HUES6 (cell line): ENCODE measurements at regions not wholly inside any gene's neighbourhood (a gene's known extent, or its start where the extent isn't known, plus 50 kb on each side); places are given as distances from the start of the nearest gene placed in this dataset.

ENCODE experiments used
- H3K27ac ChIP-seq: 2 replicates; pipeline ENCODE4 v1.7.0; 2013; ENCODE audit warnings: low read depth, mild to moderate bottlenecking, low read length, inconsistent platforms
- H3K27me3 ChIP-seq: 2 replicates; pipeline ENCODE4 v1.6.1; 2013; ENCODE audit warnings: low read length; ENCODE audit not compliant: control insufficient read depth, insufficient read depth
- H3K36me3 ChIP-seq: 2 replicates; pipeline ENCODE4 v1.6.1; 2013; ENCODE audit warnings: low read length; ENCODE audit not compliant: control insufficient read depth, insufficient read depth
- H3K4me1 ChIP-seq: 2 replicates; pipeline ENCODE4 v1.6.1; 2013; ENCODE audit warnings: low read length; ENCODE audit not compliant: control insufficient read depth, insufficient read depth
- H3K4me3 ChIP-seq: 2 replicates; pipeline ENCODE4 v1.5.1; 2013; ENCODE audit warnings: low read depth, low read length
- H3K9ac ChIP-seq: one replicate; pipeline ENCODE4 v1.6.1; 2013; ENCODE audit warnings: mild to moderate bottlenecking, low read length
- H3K9me3 ChIP-seq: 2 replicates; pipeline ENCODE4 v1.6.1; 2013; ENCODE audit warnings: low read depth, low read length; ENCODE audit not compliant: control insufficient read depth, insufficient read depth

DNA sequence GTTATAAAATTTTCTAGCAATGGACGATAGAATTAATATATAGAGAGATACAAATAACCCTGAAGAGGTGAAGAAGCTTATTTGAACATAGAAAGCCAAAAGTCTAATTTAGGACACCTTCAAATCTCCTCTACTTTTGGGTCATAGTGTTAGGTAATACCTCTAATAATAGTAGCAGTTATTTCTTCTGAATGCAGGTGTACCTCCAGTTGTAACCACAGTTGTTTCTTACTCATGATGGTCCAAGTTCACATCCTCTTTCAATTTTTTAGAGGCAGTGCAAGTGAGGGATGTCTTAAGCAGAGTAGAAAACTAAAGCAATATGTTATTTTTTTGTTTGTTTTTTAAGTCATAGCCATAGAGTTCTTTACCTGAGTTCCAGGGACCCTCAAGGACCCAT lies 429.5 kb downstream of the CCDC85A start:
- Histone ChIP-seq H3K4me3 (no peak overlapping the region), H3K27ac (no peak overlapping the region), H3K27me3 (no peaks in the 10 kb centered on the region), H3K36me3 (no peaks in the 10 kb centered on the region), H3K4me1 (no peaks in the 10 kb centered on the region; the same call in 1 of the 2 replicates), H3K9me3 (no peaks in the 10 kb centered on the region), H3K9ac (no peak overlapping the region)

DNA sequence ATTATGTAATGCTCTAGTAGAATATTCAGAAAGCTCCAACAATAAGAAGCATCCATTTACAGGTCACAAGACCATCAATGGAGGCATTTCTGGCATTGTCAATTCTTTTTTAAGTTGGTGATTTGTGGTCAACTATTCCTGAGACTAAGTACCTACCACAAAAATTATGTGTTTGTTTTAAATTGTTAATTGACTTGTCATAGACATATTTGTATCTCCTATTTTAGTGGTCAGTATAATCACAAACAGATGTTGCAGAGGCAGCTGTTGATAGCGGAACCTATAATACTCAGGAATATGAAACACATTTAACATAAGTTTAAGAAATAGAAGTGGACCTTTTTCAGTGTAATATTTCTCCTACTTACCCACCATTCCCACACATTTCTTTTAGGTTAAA lies 430.1 kb downstream of the CCDC85A start:
- no peak overlapping the region for H3K4me3 ChIP-seq

DNA sequence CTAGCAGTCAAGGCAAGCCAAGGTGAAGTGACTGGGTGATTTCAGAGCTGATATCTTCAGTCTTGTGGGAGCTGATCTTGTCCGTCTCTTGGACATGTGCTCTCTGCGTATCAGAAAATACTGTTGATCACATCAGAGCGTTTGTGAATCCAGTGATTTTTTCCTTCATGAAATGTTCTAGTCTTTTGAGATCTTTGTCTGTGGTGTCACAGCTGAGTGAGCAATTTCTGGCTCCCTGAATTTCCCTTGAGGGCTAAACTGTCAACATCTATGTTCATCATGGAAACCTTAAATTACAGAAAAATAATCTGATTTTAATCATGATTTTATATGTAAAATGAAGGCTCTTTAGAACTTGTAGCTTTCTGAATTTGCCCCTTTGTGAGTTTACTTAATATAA lies 432.0 kb downstream of the CCDC85A start:
- Histone ChIP-seq H3K9ac (no peak overlapping the region), H3K4me3 (no peak overlapping the region), H3K27ac (no peak overlapping the region), H3K27me3 (no peaks in the 10 kb centered on the region), H3K4me1 (no peaks in the 10 kb centered on the region), H3K9me3 (no peaks in the 10 kb centered on the region), H3K36me3 (no peaks in the 10 kb centered on the region)

More for the DNA sequence above, 430.1 kb downstream of the CCDC85A start:
- Histone ChIP-seq H3K36me3 (no peaks in the 10 kb centered on the region), H3K9ac (no peak overlapping the region), H3K27me3 (no peaks in the 10 kb centered on the region), H3K9me3 (no peaks in the 10 kb centered on the region), H3K27ac (no peak overlapping the region), H3K4me1 (no peaks in the 10 kb centered on the region; the same call in 1 of the 2 replicates)

DNA sequence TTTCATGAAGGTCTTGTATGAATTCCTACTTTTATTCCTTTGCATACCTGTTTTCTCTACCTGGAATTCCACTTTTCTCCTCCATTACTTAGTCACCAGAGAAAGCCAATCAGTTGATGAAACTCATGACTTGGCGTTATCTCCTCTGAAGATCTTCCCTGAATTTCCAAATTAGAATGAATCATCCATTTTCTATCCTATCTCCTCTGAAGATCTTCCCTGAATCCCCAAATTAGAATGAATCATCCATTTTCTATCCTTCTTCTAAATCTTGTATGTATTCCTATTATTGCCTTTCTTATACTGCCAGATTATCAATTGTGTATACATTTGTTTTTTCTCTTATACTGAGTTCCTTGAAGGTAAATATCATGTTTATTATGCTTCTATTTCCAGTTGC lies 440.4 kb downstream of the CCDC85A start:
- Histone ChIP-seq H3K9me3 (no peaks in the 10 kb centered on the region), H3K4me3 (no peak overlapping the region), H3K27ac (no peak overlapping the region), H3K9ac (no peak overlapping the region), H3K36me3 (no peaks in the 10 kb centered on the region), H3K27me3 (no peaks in the 10 kb centered on the region), H3K4me1 (no peaks in the 10 kb centered on the region)

DNA sequence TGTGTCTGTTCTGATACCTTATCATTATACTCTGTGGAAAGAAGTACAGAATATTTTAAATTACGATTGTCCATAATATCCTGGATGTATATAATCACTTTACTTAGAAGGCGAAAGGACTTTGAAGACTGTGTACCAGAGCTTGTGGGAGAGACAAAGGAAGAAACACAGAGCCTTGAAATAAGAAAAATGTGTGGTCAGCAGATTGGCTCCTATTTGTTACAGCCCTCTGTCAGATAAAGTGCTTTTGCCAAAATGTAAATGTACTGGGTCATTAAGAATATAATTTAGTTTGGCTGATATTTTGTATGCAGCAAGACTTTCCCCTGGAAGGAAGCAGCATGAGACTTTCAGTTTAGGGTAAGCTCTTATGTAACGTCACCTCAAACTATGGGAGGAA lies 443.1 kb downstream of the CCDC85A start:
- H3K9me3 ChIP-seq: no peaks in the 10 kb centered on the region
- H3K27ac ChIP-seq: no peak overlapping the region

DNA sequence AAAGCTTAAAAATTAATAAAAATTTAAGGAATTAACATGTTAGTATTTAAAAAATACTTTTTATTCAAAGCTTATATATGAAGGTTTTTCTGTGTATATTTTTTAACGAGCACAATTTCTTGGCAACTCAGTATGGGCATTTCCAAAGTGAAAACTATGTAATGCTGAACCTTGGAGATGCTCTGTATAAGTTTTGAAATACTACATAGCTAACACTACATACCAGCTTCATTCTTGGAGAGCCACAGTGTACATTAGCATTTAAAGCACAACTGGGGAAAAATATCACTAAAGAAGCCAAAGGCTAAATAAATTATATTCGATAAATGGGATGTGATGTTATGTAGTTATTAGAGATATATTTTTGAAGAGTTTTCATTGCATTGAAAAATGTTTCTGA lies 446.5 kb downstream of the CCDC85A start:
- Histone ChIP-seq H3K27ac (no peak overlapping the region), H3K4me1 (no peaks in the 10 kb centered on the region), H3K9ac (no peak overlapping the region)

More for the DNA sequence above, 443.1 kb downstream of the CCDC85A start:
- H3K27me3 ChIP-seq: no peaks in the 10 kb centered on the region
- no peaks in the 10 kb centered on the region for H3K36me3 ChIP-seq
- no peak overlapping the region for H3K4me3 ChIP-seq
- no peaks in the 10 kb centered on the region for H3K4me1 ChIP-seq
- no peak overlapping the region for H3K9ac ChIP-seq

DNA sequence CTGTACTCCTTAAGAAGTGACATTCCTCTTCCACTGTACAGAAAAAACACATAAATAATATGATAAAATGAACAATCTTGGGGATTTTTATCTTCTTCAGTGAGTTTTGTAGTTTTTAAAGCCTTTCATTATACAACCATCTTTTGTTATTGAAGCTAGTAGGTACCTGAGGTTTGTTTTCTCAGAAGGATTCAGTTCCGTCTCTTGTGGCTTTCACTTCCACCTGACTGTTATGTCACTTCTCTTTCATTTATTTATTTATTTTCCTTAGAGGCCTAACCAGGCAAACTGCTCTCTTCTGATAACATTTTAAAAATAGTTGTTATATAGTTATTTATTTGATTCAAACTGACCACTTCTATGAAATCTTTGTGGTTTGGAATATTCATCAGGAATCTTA lies 464.2 kb downstream of the CCDC85A start:
- Histone ChIP-seq H3K27ac (no peak overlapping the region), H3K9ac (no peak overlapping the region), H3K36me3 (no peaks in the 10 kb centered on the region), H3K4me1 (no peaks in the 10 kb centered on the region), H3K27me3 (no peaks in the 10 kb centered on the region; the same call in 1 of the 2 replicates), H3K4me3 (no peak overlapping the region), H3K9me3 (no peaks in the 10 kb centered on the region)

More for the DNA sequence above, 446.5 kb downstream of the CCDC85A start:
- no peaks in the 10 kb centered on the region for H3K36me3 ChIP-seq
- H3K4me3 ChIP-seq: no peak overlapping the region
- no peaks in the 10 kb centered on the region for H3K27me3 ChIP-seq
- H3K9me3 ChIP-seq: no peaks in the 10 kb centered on the region

DNA sequence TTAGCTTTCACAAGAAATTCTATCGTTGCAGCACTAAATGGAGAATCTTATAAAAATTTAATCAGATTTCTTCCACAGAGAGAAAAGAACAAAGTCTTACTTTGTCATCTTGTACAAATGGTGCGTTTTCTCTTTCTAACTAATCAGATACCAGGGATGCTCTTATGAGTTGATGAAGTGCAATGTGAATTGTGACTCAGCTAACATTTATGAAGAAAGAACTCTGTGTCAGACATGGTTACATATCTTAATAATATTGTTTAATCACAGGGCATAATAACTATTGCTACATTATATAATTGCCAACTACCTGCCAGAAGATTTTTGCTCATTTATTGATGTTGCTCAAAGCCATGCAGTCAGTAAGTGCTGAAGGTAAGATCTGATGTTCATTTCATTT lies 465.0 kb downstream of the CCDC85A start:
- H3K4me1 ChIP-seq: no peaks in the 10 kb centered on the region
- H3K27me3 ChIP-seq: no peaks in the 10 kb centered on the region; the same call in 1 of the 2 replicates
- H3K27ac ChIP-seq: no peak overlapping the region
- no peak overlapping the region for H3K4me3 ChIP-seq
- H3K9me3 ChIP-seq: no peaks in the 10 kb centered on the region
- H3K9ac ChIP-seq: no peak overlapping the region
- no peaks in the 10 kb centered on the region for H3K36me3 ChIP-seq

DNA sequence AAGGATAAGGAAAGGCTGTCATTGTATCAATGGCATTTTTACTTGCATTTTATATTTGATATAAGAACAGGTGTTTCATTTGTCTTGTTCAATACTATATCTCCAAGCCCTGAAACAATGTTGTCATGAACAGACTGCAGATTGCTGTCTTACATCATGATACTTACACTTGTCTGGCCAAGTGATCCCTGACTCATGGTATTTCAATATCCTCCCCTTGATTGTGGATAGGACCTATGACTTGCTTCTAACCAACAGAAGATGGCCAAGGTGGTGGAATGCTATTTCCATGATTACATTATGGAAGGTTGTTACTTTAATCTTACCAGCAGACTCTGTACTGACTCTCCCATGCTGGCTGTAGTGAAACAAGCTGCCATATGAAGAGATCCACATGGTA lies 471.1 kb downstream of the CCDC85A start:
- Histone ChIP-seq H3K27me3 (no peaks in the 10 kb centered on the region), H3K4me3 (no peak overlapping the region), H3K36me3 (no peaks in the 10 kb centered on the region), H3K4me1 (no peaks in the 10 kb centered on the region), H3K9ac (no peak overlapping the region), H3K9me3 (no peaks in the 10 kb centered on the region), H3K27ac (no peak overlapping the region)

DNA sequence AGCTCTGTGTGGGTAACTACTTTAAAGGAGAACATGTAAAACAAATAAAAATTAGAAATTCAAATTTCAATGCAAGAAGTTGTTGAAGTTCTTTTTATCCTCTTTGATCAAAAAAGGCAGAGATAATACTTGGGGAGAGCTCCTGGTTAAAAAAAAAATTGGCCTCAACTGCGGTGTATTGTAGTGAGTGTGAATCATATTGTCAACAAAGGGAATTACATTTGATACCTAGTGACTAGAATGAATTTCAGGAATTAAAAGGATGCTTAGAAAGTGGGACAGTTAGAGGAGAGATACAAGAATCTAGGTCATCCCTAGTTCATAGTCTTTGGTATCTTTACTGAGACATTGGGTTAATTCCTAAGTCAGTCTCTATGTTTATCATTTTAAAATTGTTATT lies 473.0 kb downstream of the CCDC85A start:
- Histone ChIP-seq H3K4me3 (no peak overlapping the region), H3K36me3 (no peaks in the 10 kb centered on the region), H3K27me3 (no peaks in the 10 kb centered on the region), H3K4me1 (no peaks in the 10 kb centered on the region), H3K9me3 (no peaks in the 10 kb centered on the region), H3K9ac (no peak overlapping the region), H3K27ac (no peak overlapping the region)

DNA sequence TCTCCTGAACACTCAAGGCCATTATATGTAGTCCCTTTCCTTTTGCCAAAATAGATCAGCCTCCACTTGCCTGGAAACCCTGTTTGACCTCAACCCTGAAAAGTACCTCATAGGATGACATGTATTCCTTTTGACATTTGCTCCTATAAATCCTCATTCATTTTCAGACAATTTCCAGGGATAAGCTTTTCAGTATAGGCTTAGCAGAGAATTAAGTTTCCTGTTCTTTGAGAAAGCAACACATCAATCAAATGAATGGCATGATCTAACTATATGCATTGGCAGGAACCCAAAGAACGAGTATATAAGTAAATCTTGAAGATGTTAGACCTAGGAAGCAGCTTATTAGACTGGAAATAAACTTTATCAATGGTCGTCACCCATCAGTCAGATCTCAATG lies 483.0 kb downstream of the CCDC85A start:
- H3K9ac ChIP-seq: no peak overlapping the region
- H3K27ac ChIP-seq: no peak overlapping the region
- H3K36me3 ChIP-seq: no peaks in the 10 kb centered on the region
- H3K4me1 ChIP-seq: no peaks in the 10 kb centered on the region
- no peaks in the 10 kb centered on the region for H3K27me3 ChIP-seq
- H3K4me3 ChIP-seq: no peak overlapping the region
- no peaks in the 10 kb centered on the region for H3K9me3 ChIP-seq

DNA sequence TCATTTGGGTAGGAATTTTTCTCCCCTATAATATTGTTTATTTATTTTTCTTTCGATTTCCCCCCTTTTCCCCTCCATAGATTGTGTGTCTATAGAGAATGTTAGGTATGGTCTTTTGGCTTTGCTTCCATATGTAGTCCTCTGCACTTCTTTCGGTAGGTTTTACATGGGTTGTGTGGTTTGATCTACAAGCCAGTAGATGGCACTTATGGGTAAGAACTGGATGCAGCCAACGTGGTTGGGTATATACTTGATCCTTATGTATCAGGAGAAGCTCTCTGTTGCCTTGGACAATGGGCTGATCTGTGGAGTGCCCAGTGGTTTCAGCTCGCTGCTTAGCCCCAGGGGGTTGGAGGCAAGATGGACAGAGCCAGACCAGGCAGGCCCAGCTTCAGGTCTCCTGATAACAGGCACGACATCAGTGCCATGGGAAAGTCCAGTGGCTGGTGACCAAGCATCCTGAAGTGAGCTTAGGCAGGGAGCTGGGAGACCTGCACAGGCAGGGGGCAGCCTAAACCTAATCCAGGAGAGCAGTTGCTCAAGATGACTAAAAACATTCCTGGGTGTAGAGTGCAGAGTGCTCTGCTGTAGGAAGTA lies 488.3 kb downstream of the CCDC85A start:
- Histone ChIP-seq H3K4me1 (no peaks in the 10 kb centered on the region), H3K9me3 (peaks cover 11% of the 10 kb centered on the region), H3K36me3 (no peaks in the 10 kb centered on the region), H3K27ac (no peak overlapping the region), H3K27me3 (no peaks in the 10 kb centered on the region), H3K9ac (no peak overlapping the region), H3K4me3 (no peak overlapping the region)
